ENCODE measurements at regions not wholly inside any gene's neighbourhood (a gene's known extent, or its start where the extent isn't known, plus 50 kb on each side); places are given as distances from the start of the nearest gene placed in this dataset.

- no peak for TF ChIP-seq ISL1 (CRISPR knock-in tag; IDR thresholded peaks at IDR 0.05)
- TF ChIP-seq ZFP30 (CRISPR knock-in tag; IDR thresholded peaks at IDR 0.05), result no peak
- TF ChIP-seq, protein P1, sequence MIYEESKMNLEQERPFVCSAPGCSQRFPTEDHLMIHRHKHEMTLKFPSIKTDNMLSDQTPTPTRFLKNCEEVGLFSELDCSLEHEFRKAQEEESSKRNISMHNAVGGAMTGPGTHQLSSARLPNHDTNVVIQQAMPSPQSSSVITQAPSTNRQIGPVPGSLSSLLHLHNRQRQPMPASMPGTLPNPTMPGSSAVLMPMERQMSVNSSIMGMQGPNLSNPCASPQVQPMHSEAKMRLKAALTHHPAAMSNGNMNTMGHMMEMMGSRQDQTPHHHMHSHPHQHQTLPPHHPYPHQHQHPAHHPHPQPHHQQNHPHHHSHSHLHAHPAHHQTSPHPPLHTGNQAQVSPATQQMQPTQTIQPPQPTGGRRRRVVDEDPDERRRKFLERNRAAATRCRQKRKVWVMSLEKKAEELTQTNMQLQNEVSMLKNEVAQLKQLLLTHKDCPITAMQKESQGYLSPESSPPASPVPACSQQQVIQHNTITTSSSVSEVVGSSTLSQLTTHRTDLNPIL (CRISPR knock-in tag; IDR thresholded peaks at IDR 0.05; ENCODE audit: low read depth), result no peak
- TF ChIP-seq ARNTL (CRISPR knock-in tag; IDR thresholded peaks at IDR 0.05; ENCODE audit: borderline replicate concordance, low read depth), result no peak
- no peak for TF ChIP-seq TCF4 (CRISPR knock-in tag; IDR thresholded peaks at IDR 0.05; ENCODE audit: borderline replicate concordance)
- TF ChIP-seq, protein P2, sequence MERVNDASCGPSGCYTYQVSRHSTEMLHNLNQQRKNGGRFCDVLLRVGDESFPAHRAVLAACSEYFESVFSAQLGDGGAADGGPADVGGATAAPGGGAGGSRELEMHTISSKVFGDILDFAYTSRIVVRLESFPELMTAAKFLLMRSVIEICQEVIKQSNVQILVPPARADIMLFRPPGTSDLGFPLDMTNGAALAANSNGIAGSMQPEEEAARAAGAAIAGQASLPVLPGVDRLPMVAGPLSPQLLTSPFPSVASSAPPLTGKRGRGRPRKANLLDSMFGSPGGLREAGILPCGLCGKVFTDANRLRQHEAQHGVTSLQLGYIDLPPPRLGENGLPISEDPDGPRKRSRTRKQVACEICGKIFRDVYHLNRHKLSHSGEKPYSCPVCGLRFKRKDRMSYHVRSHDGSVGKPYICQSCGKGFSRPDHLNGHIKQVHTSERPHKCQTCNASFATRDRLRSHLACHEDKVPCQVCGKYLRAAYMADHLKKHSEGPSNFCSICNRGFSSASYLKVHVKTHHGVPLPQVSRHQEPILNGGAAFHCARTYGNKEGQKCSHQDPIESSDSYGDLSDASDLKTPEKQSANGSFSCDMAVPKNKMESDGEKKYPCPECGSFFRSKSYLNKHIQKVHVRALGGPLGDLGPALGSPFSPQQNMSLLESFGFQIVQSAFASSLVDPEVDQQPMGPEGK (CRISPR knock-in tag; IDR thresholded peaks at IDR 0.05; ENCODE audit: borderline replicate concordance), result no peak
- TF ChIP-seq TOX (CRISPR knock-in tag; IDR thresholded peaks at IDR 0.05; ENCODE audit: borderline replicate concordance), result no peak
- TF ChIP-seq CSDC2 (CRISPR knock-in tag; IDR thresholded peaks at IDR 0.05), result no peak
- TF ChIP-seq ZFP3 (CRISPR knock-in tag; IDR thresholded peaks at IDR 0.05), result no peak
- TF ChIP-seq SNAI2 (CRISPR knock-in tag; IDR thresholded peaks at IDR 0.05), result no peak
- no peak for TF ChIP-seq ZNF70 (CRISPR knock-in tag; IDR thresholded peaks at IDR 0.05)
Measured at GRCh38 chr5:15993919-15994318, 185.7 kb downstream of the MARCHF11 start.

All from SK-N-SH treated with all-trans-retinoic acid at 6 μM for 48 hours (cell line).